ENCODE measurements at regions not wholly inside any gene's neighbourhood (a gene's known extent, or its start where the extent isn't known, plus 50 kb on each side); places are given as distances from the start of the nearest gene placed in this dataset.

DNA sequence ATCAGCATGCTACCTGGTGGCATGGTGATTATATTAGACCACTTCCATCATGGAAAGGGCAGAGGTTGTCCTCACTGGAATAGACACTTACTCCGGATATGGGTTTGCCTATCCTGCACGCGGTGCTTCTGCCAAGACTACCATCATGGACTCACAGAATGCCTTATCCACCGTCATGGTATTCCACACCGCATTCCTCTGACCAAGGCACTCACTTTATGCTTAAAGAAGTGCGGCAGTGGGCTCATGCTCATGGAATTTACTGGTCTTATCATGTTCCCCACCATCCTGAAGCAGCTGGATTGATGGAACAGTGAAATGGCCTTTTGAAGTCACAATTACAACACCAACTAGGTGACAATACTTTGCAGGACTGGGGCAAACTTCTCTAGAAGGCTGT lies 109.2 kb upstream of the DRD2 start:
- no peak for DNase-seq (ENCODE audit: low read depth in 2 of 2)
- H4K20me1 ChIP-seq (ENCODE audit: control insufficient read depth, extremely low read depth, insufficient read depth, low read length) = no peaks in the 10 kb centered on the region

GRCh38 chr11:113581713-113582112 lies 106.5 kb upstream of the DRD2 start:
- Histone ChIP-seq H3K4me3 (replicated peaks in 1 of 4; ENCODE audit: control extremely low read depth in 1 of 4, insufficient read depth in 1 of 4, low read depth in 3 of 4, low read length in 4 of 4) (no peak overlapping the region), H3K4me1 (ENCODE audit: control insufficient read depth, extremely low read depth, insufficient read depth, low read length) (no peaks in the 10 kb centered on the region), H3K36me3 (ENCODE audit: control insufficient read depth, insufficient read depth, low read length) (no peaks in the 10 kb centered on the region), H4K20me1 (ENCODE audit: control insufficient read depth, extremely low read depth, insufficient read depth, low read length) (no peaks in the 10 kb centered on the region), H3K9ac (ENCODE audit: insufficient read depth, low read length) (no peak overlapping the region), H3K79me2 (ENCODE audit: control insufficient read depth, insufficient read depth, low read length) (no peaks in the 10 kb centered on the region), H3K27ac (ENCODE audit: insufficient read depth, low read length) (no peak overlapping the region), H2AFZ (ENCODE audit: low read length) (no peak overlapping the region), H3K9me3 (ENCODE audit: control insufficient read depth, insufficient read depth, low read depth, low read length) (no peaks in the 10 kb centered on the region), H3K4me2 (ENCODE audit: extremely low read depth, insufficient read depth, low read length) (no peak overlapping the region), H3K27me3 (ENCODE audit: control insufficient read depth, insufficient read depth, low read length) (no peaks in the 10 kb centered on the region)
- DNase-seq (ENCODE audit: low read depth in 2 of 2) = no peak
- TF ChIP-seq, protein P1, sequence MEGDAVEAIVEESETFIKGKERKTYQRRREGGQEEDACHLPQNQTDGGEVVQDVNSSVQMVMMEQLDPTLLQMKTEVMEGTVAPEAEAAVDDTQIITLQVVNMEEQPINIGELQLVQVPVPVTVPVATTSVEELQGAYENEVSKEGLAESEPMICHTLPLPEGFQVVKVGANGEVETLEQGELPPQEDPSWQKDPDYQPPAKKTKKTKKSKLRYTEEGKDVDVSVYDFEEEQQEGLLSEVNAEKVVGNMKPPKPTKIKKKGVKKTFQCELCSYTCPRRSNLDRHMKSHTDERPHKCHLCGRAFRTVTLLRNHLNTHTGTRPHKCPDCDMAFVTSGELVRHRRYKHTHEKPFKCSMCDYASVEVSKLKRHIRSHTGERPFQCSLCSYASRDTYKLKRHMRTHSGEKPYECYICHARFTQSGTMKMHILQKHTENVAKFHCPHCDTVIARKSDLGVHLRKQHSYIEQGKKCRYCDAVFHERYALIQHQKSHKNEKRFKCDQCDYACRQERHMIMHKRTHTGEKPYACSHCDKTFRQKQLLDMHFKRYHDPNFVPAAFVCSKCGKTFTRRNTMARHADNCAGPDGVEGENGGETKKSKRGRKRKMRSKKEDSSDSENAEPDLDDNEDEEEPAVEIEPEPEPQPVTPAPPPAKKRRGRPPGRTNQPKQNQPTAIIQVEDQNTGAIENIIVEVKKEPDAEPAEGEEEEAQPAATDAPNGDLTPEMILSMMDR (conservative IDR thresholded peaks at IDR 0.05 in 1 of 2, IDR thresholded peaks at IDR 0.05 in 1 of 2; ENCODE audit: low read depth in 1 of 2, low read length in 2 of 2) = no peak
- TF ChIP-seq EZH2 (IDR thresholded peaks at IDR 0.05; ENCODE audit: low read length, missing control alignments) = no peak

More for the DNA sequence above, 109.2 kb upstream of the DRD2 start:
- no peak for TF ChIP-seq EZH2 (IDR thresholded peaks at IDR 0.05; ENCODE audit: low read length, missing control alignments)
- TF ChIP-seq, protein P1 (conservative IDR thresholded peaks at IDR 0.05 in 1 of 2, IDR thresholded peaks at IDR 0.05 in 1 of 2; ENCODE audit: low read depth in 1 of 2, low read length in 2 of 2) = no peak
- Histone ChIP-seq H3K27me3 (ENCODE audit: control insufficient read depth, insufficient read depth, low read length) (no peaks in the 10 kb centered on the region), H3K36me3 (ENCODE audit: control insufficient read depth, insufficient read depth, low read length) (no peaks in the 10 kb centered on the region), H3K4me1 (ENCODE audit: control insufficient read depth, extremely low read depth, insufficient read depth, low read length) (no peaks in the 10 kb centered on the region), H3K79me2 (ENCODE audit: control insufficient read depth, insufficient read depth, low read length) (no peaks in the 10 kb centered on the region), H2AFZ (ENCODE audit: low read length) (no peak overlapping the region), H3K4me2 (ENCODE audit: extremely low read depth, insufficient read depth, low read length) (no peak overlapping the region), H3K4me3 (replicated peaks in 1 of 4; ENCODE audit: control extremely low read depth in 1 of 4, insufficient read depth in 1 of 4, low read depth in 3 of 4, low read length in 4 of 4) (no peak overlapping the region), H3K27ac (ENCODE audit: insufficient read depth, low read length) (no peak overlapping the region), H3K9ac (ENCODE audit: insufficient read depth, low read length) (no peak overlapping the region), H3K9me3 (ENCODE audit: control insufficient read depth, insufficient read depth, low read depth, low read length) (no peaks in the 10 kb centered on the region)

DNA sequence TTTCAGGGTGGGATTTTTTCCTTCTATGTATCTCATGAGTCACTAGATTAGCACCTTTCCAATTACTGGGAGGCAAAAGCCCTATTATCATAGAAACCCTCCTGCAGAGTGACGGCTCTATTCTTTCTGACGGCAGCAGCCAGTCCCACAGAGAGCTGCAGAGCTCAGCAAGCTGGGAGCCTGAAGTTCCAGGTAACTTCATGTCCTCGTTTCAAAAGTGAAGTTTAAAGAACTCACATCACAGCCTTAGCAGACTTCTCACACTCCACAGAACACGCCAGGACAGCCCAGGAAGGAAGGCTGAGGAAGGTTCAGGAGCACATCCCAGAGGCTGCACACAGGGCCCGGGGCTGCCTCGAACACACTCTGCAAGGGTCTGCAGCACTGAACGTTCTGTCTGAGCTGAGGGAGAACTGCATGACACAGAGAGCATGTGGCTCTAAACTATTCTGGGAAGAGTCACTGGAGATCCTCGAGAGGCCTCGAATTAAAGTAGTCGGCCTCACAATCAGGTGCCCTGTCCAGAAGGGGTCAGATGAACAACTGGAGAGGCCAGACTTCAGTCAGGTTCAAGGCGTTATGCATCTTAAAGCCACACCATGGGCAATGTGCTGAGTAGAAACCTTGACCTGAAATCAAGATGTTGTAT lies 104.2 kb upstream of the DRD2 start:
- H3K9ac ChIP-seq (ENCODE audit: insufficient read depth, low read length) = no peak overlapping the region
- H3K4me1 ChIP-seq (ENCODE audit: control insufficient read depth, extremely low read depth, insufficient read depth, low read length) = no peaks in the 10 kb centered on the region
- no peak overlapping the region for H3K27ac ChIP-seq (ENCODE audit: insufficient read depth, low read length)
- no peaks in the 10 kb centered on the region for H3K27me3 ChIP-seq (ENCODE audit: control insufficient read depth, insufficient read depth, low read length)
- no peaks in the 10 kb centered on the region for H3K36me3 ChIP-seq (ENCODE audit: control insufficient read depth, insufficient read depth, low read length)
- H3K9me3 ChIP-seq (ENCODE audit: control insufficient read depth, insufficient read depth, low read depth, low read length) = no peaks in the 10 kb centered on the region
- H3K79me2 ChIP-seq (ENCODE audit: control insufficient read depth, insufficient read depth, low read length) = no peaks in the 10 kb centered on the region
- no peak for DNase-seq (ENCODE audit: low read depth in 2 of 2)
- no peak overlapping the region for H3K4me3 ChIP-seq (replicated peaks in 1 of 4; ENCODE audit: control extremely low read depth in 1 of 4, insufficient read depth in 1 of 4, low read depth in 3 of 4, low read length in 4 of 4)
- no peak for TF ChIP-seq EZH2 (IDR thresholded peaks at IDR 0.05; ENCODE audit: low read length, missing control alignments)
- TF ChIP-seq, protein P1 (conservative IDR thresholded peaks at IDR 0.05 in 1 of 2, IDR thresholded peaks at IDR 0.05 in 1 of 2; ENCODE audit: low read depth in 1 of 2, low read length in 2 of 2) = no peak
- no peaks in the 10 kb centered on the region for H4K20me1 ChIP-seq (ENCODE audit: control insufficient read depth, extremely low read depth, insufficient read depth, low read length)
- no peak overlapping the region for H3K4me2 ChIP-seq (ENCODE audit: extremely low read depth, insufficient read depth, low read length)
- H2AFZ ChIP-seq (ENCODE audit: low read length) = no peak overlapping the region

All from fibroblast of lung (primary cell).